NCI-H1417 treated with DMSO at 0.1 percent for 48 hours (cell line): ENCODE measurements at regions not wholly inside any gene's neighbourhood (a gene's known extent, or its start where the extent isn't known, plus 50 kb on each side); places are given as distances from the start of the nearest gene placed in this dataset.
"Not testable (repeated sequence)": the region's sequence is repeated elsewhere in the genome, so short reads cannot be mapped to it uniquely, and the experiment has no call there.

Experiments
- DNase-seq: peaks from one replicate; lab custom pipeline; 2025; lab: John Stamatoyannopoulos, UW

- no peak for DNase-seq
Observed at GRCh38 chr20:12581644-12582289, 427.0 kb upstream of the SPTLC3 start.

GRCh38 chr20:12582710-12583109 is 426.1 kb upstream of the SPTLC3 start:
- not testable (repeated sequence) for DNase-seq

- peak; percentile 31 for DNase-seq
Observed at GRCh38 chr20:12591949-12592470, 416.8 kb upstream of the SPTLC3 start.

GRCh38 chr20:12592756-12593155 is 416.0 kb upstream of the SPTLC3 start:
- no peak for DNase-seq

GRCh38 chr20:12593342-12593873 is 415.4 kb upstream of the SPTLC3 start:
- no peak for DNase-seq

- DNase-seq, result no peak
Observed at GRCh38 chr20:12594410-12595088, 414.2 kb upstream of the SPTLC3 start.

GRCh38 chr20:12595841-12596240 is 412.9 kb upstream of the SPTLC3 start:
- DNase-seq, result no peak

- no peak for DNase-seq
Observed at GRCh38 chr20:12596863-12597262, 411.9 kb upstream of the SPTLC3 start.

GRCh38 chr20:12597551-12597950 is 411.2 kb upstream of the SPTLC3 start:
- no peak for DNase-seq

GRCh38 chr20:12598894-12599293 is 409.9 kb upstream of the SPTLC3 start:
- DNase-seq, result no peak

- DNase-seq, result no peak
Observed at GRCh38 chr20:12599494-12599893, 409.3 kb upstream of the SPTLC3 start.

- DNase-seq, result no peak
Observed at GRCh38 chr20:12605751-12606150, 403.0 kb upstream of the SPTLC3 start.

GRCh38 chr20:12610871-12611270 is 397.9 kb upstream of the SPTLC3 start:
- no peak for DNase-seq

GRCh38 chr20:12614764-12615163 is 394.0 kb upstream of the SPTLC3 start:
- DNase-seq, result no peak

GRCh38 chr20:12617076-12617475 is 391.7 kb upstream of the SPTLC3 start:
- DNase-seq, result no peak

- no peak for DNase-seq
Observed at GRCh38 chr20:12623870-12624269, 384.9 kb upstream of the SPTLC3 start.

- no peak for DNase-seq
Observed at GRCh38 chr20:12627485-12627884, 381.3 kb upstream of the SPTLC3 start.

- no peak for DNase-seq
Observed at GRCh38 chr20:12638633-12639312, 370.0 kb upstream of the SPTLC3 start.

- DNase-seq, result no peak
Observed at GRCh38 chr20:12640251-12640650, 368.5 kb upstream of the SPTLC3 start.

GRCh38 chr20:12641619-12642018 is 367.2 kb upstream of the SPTLC3 start:
- DNase-seq, result no peak

- DNase-seq, result no peak
Observed at GRCh38 chr20:12644461-12644860, 364.3 kb upstream of the SPTLC3 start.

GRCh38 chr20:12649234-12649633 is 359.5 kb upstream of the SPTLC3 start:
- no peak for DNase-seq

GRCh38 chr20:12653642-12654041 is 355.1 kb upstream of the SPTLC3 start:
- DNase-seq, result no peak
